Nephron progenitor cell (in vitro differentiated cells): ENCODE measurements at regions not wholly inside any gene's neighbourhood (a gene's known extent, or its start where the extent isn't known, plus 50 kb on each side); places are given as distances from the start of the nearest gene placed in this dataset.

Experiments
- DNase-seq: peaks from one replicate; pipeline ENCODE4 v3.0.0; 2021
- H3K27ac Mint-ChIP-seq: 2 replicates; pipeline ENCODE4 v1.8.0; 2021; ENCODE audit warnings: mild to moderate bottlenecking, moderate library complexity, mixed read lengths
- H3K27me3 Mint-ChIP-seq: 2 replicates; pipeline ENCODE4 v1.8.0; 2021; ENCODE audit warnings: mild to moderate bottlenecking, low read depth, mixed read lengths; ENCODE audit not compliant: poor library complexity
- H3K36me3 Mint-ChIP-seq: 2 replicates; pipeline ENCODE4 v1.8.0; 2021; ENCODE audit warnings: low read depth, mixed read lengths
- H3K4me1 Mint-ChIP-seq: 2 replicates; pipeline ENCODE4 v1.8.0; 2021; ENCODE audit warnings: mixed read lengths
- H3K4me3 Mint-ChIP-seq: 2 replicates; pipeline ENCODE4 v1.8.0; 2021; ENCODE audit warnings: mild to moderate bottlenecking, moderate library complexity, mixed read lengths
- H3K9me3 Mint-ChIP-seq: 2 replicates; pipeline ENCODE4 v1.8.0; 2021; ENCODE audit warnings: mild to moderate bottlenecking, moderate library complexity, mixed read lengths
- CTCF ChIP-seq: fragments of 200-600 bp; sonication (generic); IDR thresholded peaks from 2 replicates; pipeline ENCODE4 v1.5.0; 2021; ENCODE audit warnings: antibody characterized with exemption

- DNase-seq: no peak
- Mint-ChIP-seq H3K36me3 (no peaks in the 10 kb centered on the region), H3K4me3 (peak overlapping the region; percentile 16), H3K4me1 (peaks cover 49% of the 10 kb centered on the region), H3K27ac (peak overlapping the region; percentile 91), H3K27me3 (no peaks in the 10 kb centered on the region), H3K9me3 (peaks cover 3% of the 10 kb centered on the region)
- no peak for TF ChIP-seq CTCF
Measured at GRCh38 chr15:95469496-95470000, 861.0 kb upstream of the NR2F2 start.

- DNase-seq: no peak
- Mint-ChIP-seq H3K27me3 (no peaks in the 10 kb centered on the region), H3K9me3 (no peaks in the 10 kb centered on the region), H3K27ac (peak overlapping the region; percentile 19), H3K4me3 (no peak overlapping the region), H3K36me3 (no peaks in the 10 kb centered on the region), H3K4me1 (peaks cover 40% of the 10 kb centered on the region)
- TF ChIP-seq CTCF: no peak
Measured at GRCh38 chr15:95470529-95470928, 860.0 kb upstream of the NR2F2 start.

GRCh38 chr15:95470997-95471689 lies 859.4 kb upstream of the NR2F2 start:
- Mint-ChIP-seq H3K36me3 (no peaks in the 10 kb centered on the region), H3K27me3 (no peaks in the 10 kb centered on the region), H3K4me3 (no peak overlapping the region), H3K27ac (peak overlapping the region; percentile 39), H3K4me1 (peaks cover 40% of the 10 kb centered on the region), H3K9me3 (no peaks in the 10 kb centered on the region)
- no peak for TF ChIP-seq CTCF
- DNase-seq: no peak

- H3K9me3 Mint-ChIP-seq: no peaks in the 10 kb centered on the region
- no peaks in the 10 kb centered on the region for H3K36me3 Mint-ChIP-seq
- DNase-seq: no peak
- no peaks in the 10 kb centered on the region for H3K27me3 Mint-ChIP-seq
- peaks cover 40% of the 10 kb centered on the region for H3K4me1 Mint-ChIP-seq
- no peak overlapping the region for H3K4me3 Mint-ChIP-seq
- H3K27ac Mint-ChIP-seq: peak overlapping the region; percentile 39
- no peak for TF ChIP-seq CTCF
Measured at GRCh38 chr15:95471690-95472086, 858.8 kb upstream of the NR2F2 start.

- Mint-ChIP-seq H3K36me3 (no peaks in the 10 kb centered on the region), H3K27me3 (no peaks in the 10 kb centered on the region), H3K4me1 (peaks cover 35% of the 10 kb centered on the region), H3K9me3 (no peaks in the 10 kb centered on the region), H3K4me3 (no peak overlapping the region), H3K27ac (no peak overlapping the region)
- no peak for DNase-seq
- no peak for TF ChIP-seq CTCF
Measured at GRCh38 chr15:95475067-95475466, 855.4 kb upstream of the NR2F2 start.

GRCh38 chr15:95479308-95479707 lies 851.2 kb upstream of the NR2F2 start:
- Mint-ChIP-seq H3K4me1 (peaks cover 13% of the 10 kb centered on the region), H3K27ac (no peak overlapping the region), H3K4me3 (no peak overlapping the region), H3K27me3 (no peaks in the 10 kb centered on the region), H3K9me3 (peaks cover 16% of the 10 kb centered on the region), H3K36me3 (peaks cover 8% of the 10 kb centered on the region)
- DNase-seq: no peak
- TF ChIP-seq CTCF: no peak
